ENCODE measurements at regions not wholly inside any gene's neighbourhood (a gene's known extent, or its start where the extent isn't known, plus 50 kb on each side); places are given as distances from the start of the nearest gene placed in this dataset.

DNA sequence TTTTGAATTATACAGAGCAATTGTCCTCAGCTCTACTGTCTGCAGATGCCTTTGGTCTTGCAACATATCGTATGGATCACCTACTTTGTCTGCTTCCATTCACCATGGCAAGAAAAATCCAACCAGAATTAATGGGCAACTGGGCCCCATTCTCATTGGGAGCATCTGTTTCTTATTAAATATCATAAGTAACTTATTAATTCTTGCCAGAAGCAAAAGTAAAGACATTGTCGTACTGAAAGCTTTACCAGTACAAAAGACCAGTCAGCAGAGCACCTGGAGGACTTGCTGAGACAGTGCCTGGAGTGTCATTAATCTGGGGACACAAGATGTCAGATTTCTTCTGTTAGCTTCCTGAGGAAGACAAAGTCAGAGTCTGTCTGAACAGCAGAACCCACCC, 404.5 kb downstream of the INHBA start:
- Histone ChIP-seq H3K9ac (ENCODE audit: low read length) (no peak overlapping the region), H3K79me1 (replicated peaks; ENCODE audit: low read length, poor library complexity, severe bottlenecking) (no peaks in the 10 kb centered on the region), H3K9me3 (ENCODE audit: control insufficient read depth, low read length) (no peaks in the 10 kb centered on the region), H3K18ac (ENCODE audit: low read depth in 1 of 2, low read length in 2 of 2) (no peak overlapping the region), H3K4ac (ENCODE audit: low read depth in 1 of 2, low read length in 2 of 2) (no peak overlapping the region), H2AK5ac (ENCODE audit: low read length, severe bottlenecking) (no peak overlapping the region), H3K23ac (ENCODE audit: low read length in 2 of 2) (no peak overlapping the region), H3K4me3 (ENCODE audit: insufficient read depth in 1 of 2, low read depth in 1 of 2, low read length in 2 of 2) (no peak overlapping the region), H4K91ac (ENCODE audit: low read length) (no peak overlapping the region), H3K4me1 (ENCODE audit: control insufficient read depth, insufficient read depth, low read depth, low read length) (peaks cover 3% of the 10 kb centered on the region), H2BK120ac (ENCODE audit: low read depth, low read length) (no peak overlapping the region), H3K27ac (ENCODE audit: low read length, poor library complexity, severe bottlenecking) (no peak overlapping the region), H2BK5ac (ENCODE audit: low read depth, low read length, poor library complexity, severe bottlenecking) (peak overlapping the region; percentile 25), H3K4me2 (ENCODE audit: low read length, poor library complexity, severe bottlenecking) (no peak overlapping the region), H3K27me3 (ENCODE audit: control insufficient read depth in 1 of 2, insufficient read depth in 1 of 2, low read length in 2 of 2) (no peaks in the 10 kb centered on the region), H2BK15ac (ENCODE audit: low read depth, poor library complexity, severe bottlenecking) (no peak overlapping the region), H3K36me3 (ENCODE audit: control insufficient read depth in 1 of 2, insufficient read depth in 2 of 2, low read depth in 1 of 2, low read length in 2 of 2) (no peaks in the 10 kb centered on the region), H2AFZ (ENCODE audit: low read depth, low read length) (no peak overlapping the region), H2BK12ac (ENCODE audit: low read length in 2 of 2) (no peak overlapping the region), H3K14ac (ENCODE audit: low read length in 2 of 2) (no peak overlapping the region), H4K8ac (ENCODE audit: low read length) (no peak overlapping the region)
- 95% methylated on average over 2 of the region's 2 CpGs for WGBS
- DNase-seq: no peak

DNA sequence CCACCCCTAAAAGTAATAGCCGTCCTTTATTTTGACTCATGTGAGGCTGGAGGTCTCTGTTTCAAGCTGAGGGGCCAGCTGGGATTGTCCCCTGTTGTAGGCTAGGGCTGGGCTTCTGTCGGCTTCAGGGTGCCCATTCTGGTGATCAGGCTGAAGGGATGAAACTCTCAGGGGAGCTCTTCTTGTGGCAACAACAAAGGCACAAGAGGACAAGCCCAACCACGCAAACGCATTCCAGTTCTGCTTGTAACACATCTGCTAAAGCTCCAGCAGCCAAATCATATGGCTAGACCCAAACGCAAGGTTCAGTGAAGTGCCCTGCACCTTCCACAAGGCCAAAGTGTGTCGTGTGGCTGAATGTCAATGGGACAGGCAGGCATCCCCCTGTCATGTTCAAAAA, 405.7 kb downstream of the INHBA start:
- WGBS: 78% methylated on average over 6 of the region's 6 CpGs
- H3K4me2 ChIP-seq (ENCODE audit: low read length, poor library complexity, severe bottlenecking): no peak overlapping the region
- no peak for DNase-seq
- no peak overlapping the region for H2AFZ ChIP-seq (ENCODE audit: low read depth, low read length)
- H3K18ac ChIP-seq (ENCODE audit: low read depth in 1 of 2, low read length in 2 of 2): no peak overlapping the region
- no peaks in the 10 kb centered on the region for H3K36me3 ChIP-seq (ENCODE audit: control insufficient read depth in 1 of 2, insufficient read depth in 2 of 2, low read depth in 1 of 2, low read length in 2 of 2)
- no peak overlapping the region for H3K14ac ChIP-seq (ENCODE audit: low read length in 2 of 2)
- no peak overlapping the region for H2BK12ac ChIP-seq (ENCODE audit: low read length in 2 of 2)
- H3K9ac ChIP-seq (ENCODE audit: low read length): no peak overlapping the region
- H3K4ac ChIP-seq (ENCODE audit: low read depth in 1 of 2, low read length in 2 of 2): no peak overlapping the region
- no peak overlapping the region for H3K27ac ChIP-seq (ENCODE audit: low read length, poor library complexity, severe bottlenecking)
- H3K27me3 ChIP-seq (ENCODE audit: control insufficient read depth in 1 of 2, insufficient read depth in 1 of 2, low read length in 2 of 2): no peaks in the 10 kb centered on the region
- no peak overlapping the region for H2BK15ac ChIP-seq (ENCODE audit: low read depth, poor library complexity, severe bottlenecking)
- H2BK5ac ChIP-seq (ENCODE audit: low read depth, low read length, poor library complexity, severe bottlenecking): no peak overlapping the region
- no peaks in the 10 kb centered on the region for H3K79me1 ChIP-seq (replicated peaks; ENCODE audit: low read length, poor library complexity, severe bottlenecking)
- H2BK120ac ChIP-seq (ENCODE audit: low read depth, low read length): no peak overlapping the region
- no peak overlapping the region for H4K91ac ChIP-seq (ENCODE audit: low read length)
- H4K8ac ChIP-seq (ENCODE audit: low read length): no peak overlapping the region
- no peak overlapping the region for H3K23ac ChIP-seq (ENCODE audit: low read length in 2 of 2)
- peaks cover 3% of the 10 kb centered on the region for H3K4me1 ChIP-seq (ENCODE audit: control insufficient read depth, insufficient read depth, low read depth, low read length)
- peak overlapping the region; percentile 29 for H2AK5ac ChIP-seq (ENCODE audit: low read length, severe bottlenecking)
- no peak overlapping the region for H3K4me3 ChIP-seq (ENCODE audit: insufficient read depth in 1 of 2, low read depth in 1 of 2, low read length in 2 of 2)
- H3K9me3 ChIP-seq (ENCODE audit: control insufficient read depth, low read length): no peaks in the 10 kb centered on the region

DNA sequence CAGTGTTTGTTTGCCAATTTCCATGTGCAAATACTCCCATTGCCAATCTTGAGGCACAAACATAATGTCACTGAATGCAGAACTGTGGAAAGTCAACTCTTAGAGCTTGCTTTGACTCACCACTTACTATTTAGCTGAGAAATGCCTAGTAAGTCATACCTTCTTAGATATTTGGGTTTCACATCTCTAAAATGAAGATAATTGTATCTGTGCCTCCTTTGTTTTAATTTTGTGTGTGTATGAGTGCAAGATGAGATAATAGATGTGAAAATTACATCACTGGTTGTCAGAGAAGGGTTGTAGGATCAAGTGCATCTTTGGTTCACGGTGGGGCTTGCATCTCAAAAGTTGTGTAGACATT, 407.5 kb downstream of the INHBA start:
- 100% methylated on average over 1 of the region's 1 CpG for WGBS
- Histone ChIP-seq H3K4ac (ENCODE audit: low read depth in 1 of 2, low read length in 2 of 2) (no peak overlapping the region), H2BK15ac (ENCODE audit: low read depth, poor library complexity, severe bottlenecking) (no peak overlapping the region)

DNA sequence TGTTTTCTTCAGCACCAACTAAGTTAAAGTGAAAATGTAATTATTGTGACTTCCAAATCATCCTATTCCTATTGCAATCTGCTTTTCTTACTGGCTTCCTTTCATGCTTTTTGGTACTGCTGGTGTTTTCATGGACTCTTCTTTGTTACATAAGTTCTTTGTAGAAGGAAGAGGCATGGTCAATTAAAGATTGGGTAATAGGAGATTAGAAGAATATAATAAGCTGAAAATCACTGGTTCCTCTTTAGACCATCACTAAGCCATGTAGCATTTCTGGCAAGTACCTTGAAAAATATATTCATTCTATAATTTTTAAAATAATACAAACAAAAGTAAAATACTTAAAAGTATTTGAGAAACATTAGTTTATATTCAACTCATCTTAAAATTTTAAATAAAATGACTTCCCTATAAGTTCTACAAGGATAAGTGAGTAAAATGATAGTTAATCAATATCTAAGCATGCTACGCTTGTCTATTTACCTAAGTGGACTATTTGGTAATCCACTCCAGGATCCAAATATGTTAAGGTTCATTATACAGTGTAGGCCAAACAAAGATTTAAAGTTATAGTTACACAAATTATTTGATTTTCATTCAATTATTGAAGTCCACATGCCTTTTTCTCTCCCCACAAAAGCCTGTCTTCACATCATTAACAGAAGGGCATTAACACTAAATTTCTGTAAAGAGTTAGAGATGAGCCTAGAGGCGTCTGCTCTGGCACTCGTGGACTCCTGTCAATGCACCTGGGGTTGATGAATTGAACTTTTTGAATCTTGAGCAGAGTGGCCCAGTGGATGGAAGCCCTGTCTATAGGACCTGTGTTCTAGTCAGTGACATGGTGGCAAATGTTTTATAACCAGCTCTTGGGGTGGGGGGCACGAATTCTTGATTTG, 408.1 kb downstream of the INHBA start:
- 82% methylated on average over 3 of the region's 4 CpGs for WGBS
- H3K27ac ChIP-seq (ENCODE audit: low read length, poor library complexity, severe bottlenecking): no peak overlapping the region
- no peak overlapping the region for H2BK15ac ChIP-seq (ENCODE audit: low read depth, poor library complexity, severe bottlenecking)
- no peak overlapping the region for H2AK5ac ChIP-seq (ENCODE audit: low read length, severe bottlenecking)
- no peak overlapping the region for H4K91ac ChIP-seq (ENCODE audit: low read length)
- no peaks in the 10 kb centered on the region for H3K79me1 ChIP-seq (replicated peaks; ENCODE audit: low read length, poor library complexity, severe bottlenecking)
- no peak overlapping the region for H3K4me2 ChIP-seq (ENCODE audit: low read length, poor library complexity, severe bottlenecking)
- no peak overlapping the region for H2BK12ac ChIP-seq (ENCODE audit: low read length in 2 of 2)
- no peak overlapping the region for H2AFZ ChIP-seq (ENCODE audit: low read depth, low read length)
- no peak overlapping the region for H3K23ac ChIP-seq (ENCODE audit: low read length in 2 of 2)
- H3K4ac ChIP-seq (ENCODE audit: low read depth in 1 of 2, low read length in 2 of 2): no peak overlapping the region
- no peak for DNase-seq
- H3K36me3 ChIP-seq (ENCODE audit: control insufficient read depth in 1 of 2, insufficient read depth in 2 of 2, low read depth in 1 of 2, low read length in 2 of 2): no peaks in the 10 kb centered on the region
- H3K4me1 ChIP-seq (ENCODE audit: control insufficient read depth, insufficient read depth, low read depth, low read length): peaks cover 2% of the 10 kb centered on the region
- no peak overlapping the region for H4K8ac ChIP-seq (ENCODE audit: low read length)
- no peak overlapping the region for H3K4me3 ChIP-seq (ENCODE audit: insufficient read depth in 1 of 2, low read depth in 1 of 2, low read length in 2 of 2)
- H3K9ac ChIP-seq (ENCODE audit: low read length): no peak overlapping the region
- no peaks in the 10 kb centered on the region for H3K9me3 ChIP-seq (ENCODE audit: control insufficient read depth, low read length)
- H3K18ac ChIP-seq (ENCODE audit: low read depth in 1 of 2, low read length in 2 of 2): no peak overlapping the region
- H2BK5ac ChIP-seq (ENCODE audit: low read depth, low read length, poor library complexity, severe bottlenecking): no peak overlapping the region
- H2BK120ac ChIP-seq (ENCODE audit: low read depth, low read length): no peak overlapping the region
- no peaks in the 10 kb centered on the region for H3K27me3 ChIP-seq (ENCODE audit: control insufficient read depth in 1 of 2, insufficient read depth in 1 of 2, low read length in 2 of 2)
- H3K14ac ChIP-seq (ENCODE audit: low read length in 2 of 2): no peak overlapping the region

More for the DNA sequence above, 407.5 kb downstream of the INHBA start:
- peaks cover 2% of the 10 kb centered on the region for H3K4me1 ChIP-seq (ENCODE audit: control insufficient read depth, insufficient read depth, low read depth, low read length)
- no peaks in the 10 kb centered on the region for H3K36me3 ChIP-seq (ENCODE audit: control insufficient read depth in 1 of 2, insufficient read depth in 2 of 2, low read depth in 1 of 2, low read length in 2 of 2)
- no peak for DNase-seq
- no peak overlapping the region for H2BK12ac ChIP-seq (ENCODE audit: low read length in 2 of 2)
- no peak overlapping the region for H3K27ac ChIP-seq (ENCODE audit: low read length, poor library complexity, severe bottlenecking)
- no peak overlapping the region for H2BK5ac ChIP-seq (ENCODE audit: low read depth, low read length, poor library complexity, severe bottlenecking)
- no peak overlapping the region for H3K9ac ChIP-seq (ENCODE audit: low read length)
- H3K23ac ChIP-seq (ENCODE audit: low read length in 2 of 2): no peak overlapping the region
- H3K4me3 ChIP-seq (ENCODE audit: insufficient read depth in 1 of 2, low read depth in 1 of 2, low read length in 2 of 2): no peak overlapping the region
- no peak overlapping the region for H2AFZ ChIP-seq (ENCODE audit: low read depth, low read length)
- H2AK5ac ChIP-seq (ENCODE audit: low read length, severe bottlenecking): no peak overlapping the region
- no peak overlapping the region for H3K14ac ChIP-seq (ENCODE audit: low read length in 2 of 2)
- H2BK120ac ChIP-seq (ENCODE audit: low read depth, low read length): no peak overlapping the region
- H3K27me3 ChIP-seq (ENCODE audit: control insufficient read depth in 1 of 2, insufficient read depth in 1 of 2, low read length in 2 of 2): no peaks in the 10 kb centered on the region
- H3K4me2 ChIP-seq (ENCODE audit: low read length, poor library complexity, severe bottlenecking): no peak overlapping the region
- no peaks in the 10 kb centered on the region for H3K79me1 ChIP-seq (replicated peaks; ENCODE audit: low read length, poor library complexity, severe bottlenecking)
- no peak overlapping the region for H3K18ac ChIP-seq (ENCODE audit: low read depth in 1 of 2, low read length in 2 of 2)
- no peaks in the 10 kb centered on the region for H3K9me3 ChIP-seq (ENCODE audit: control insufficient read depth, low read length)
- H4K91ac ChIP-seq (ENCODE audit: low read length): no peak overlapping the region
- H4K8ac ChIP-seq (ENCODE audit: low read length): no peak overlapping the region

Measured in mesenchymal stem cell (in vitro differentiated cells and primary cell).